ENCODE measurements at regions not wholly inside any gene's neighbourhood (a gene's known extent, or its start where the extent isn't known, plus 50 kb on each side); places are given as distances from the start of the nearest gene placed in this dataset.

- DNase-seq (no peak), ATAC-seq (ENCODE audit: low read depth) (no peak)
- Histone ChIP-seq H4K20me1 (ENCODE audit: insufficient read depth, low read length) (no peaks in the 10 kb centered on the region), H4K91ac (ENCODE audit: insufficient read depth, low read depth, low read length) (no peak overlapping the region), H2BK15ac (ENCODE audit: low read depth, low read length) (no peak overlapping the region), H3K27me3 (ENCODE audit: control insufficient read depth, insufficient read depth, low read length) (no peaks in the 10 kb centered on the region), H2BK120ac (ENCODE audit: low read depth, low read length) (no peak overlapping the region), H2AK9ac (replicated peaks; ENCODE audit: low read depth, low read length, poor library complexity) (no peak overlapping the region), H3K9me3 (ENCODE audit: control insufficient read depth, insufficient read depth, low read length) (no peaks in the 10 kb centered on the region), H3K23ac (ENCODE audit: low read depth, low read length) (no peak overlapping the region), H3K9me1 (ENCODE audit: insufficient read depth, low read length) (no peaks in the 10 kb centered on the region; the same call in 1 of the 2 replicates), H4K8ac (ENCODE audit: low read depth in 2 of 2, low read length in 2 of 2) (no peak overlapping the region), H3K36me3 (ENCODE audit: control insufficient read depth, insufficient read depth, low read length) (no peaks in the 10 kb centered on the region), H3K4me2 (ENCODE audit: low read depth, low read length) (no peak overlapping the region), H2BK5ac (ENCODE audit: low read depth, low read length, poor library complexity, severe bottlenecking) (no peak overlapping the region), H3K79me1 (ENCODE audit: low read depth in 1 of 2, low read length in 2 of 2) (no peaks in the 10 kb centered on the region), H2AFZ (replicated peaks; ENCODE audit: low read length, poor library complexity) (no peak overlapping the region), H3K9ac (ENCODE audit: low read depth, low read length) (no peak overlapping the region), H4K5ac (ENCODE audit: low read depth, low read length) (no peak overlapping the region), H3K4me3 (ENCODE audit: insufficient read depth, low read depth, low read length) (no peak overlapping the region), H3K27ac (ENCODE audit: insufficient read depth, low read length) (no peak overlapping the region), H2BK20ac (ENCODE audit: low read depth, low read length) (no peak overlapping the region), H2AK5ac (ENCODE audit: low read depth, low read length) (no peak overlapping the region), H3K18ac (ENCODE audit: low read depth, low read length) (no peak overlapping the region), H3K14ac (replicated peaks; ENCODE audit: low read depth, low read length) (no peak overlapping the region), H3K56ac (ENCODE audit: extremely low read depth, insufficient read depth, low read length) (no peak overlapping the region), H3K4ac (ENCODE audit: low read depth, low read length) (no peak overlapping the region), H3K4me1 (ENCODE audit: control insufficient read depth, insufficient read depth, low read length) (no peaks in the 10 kb centered on the region)
- CTCF ChIA-PET = interaction anchor here (0.6 kb wide), 1 partner anchor 787 kb away, joined by 3 read pairs; no protein-coding TSS in a partner anchor
- in situ Hi-C loops (cut with MboI; ENCODE audit: low sequenced_read_pairs) (no loop called here), dilution Hi-C loops (cut with HindIII; ENCODE audit: low sequenced_read_pairs, unreplicated experiment) (no loop called here), intact Hi-C loops (cut with micrococcal nuclease) (no loop called here)
- BruUV-seq (replicated peaks) = no TSS peak
- WGBS, 2 experiments (ENCODE audit: extremely low coverage in 2 of 2, insufficient read length in 1 of 2) = no CpG with 5 or more reads among the region's 2 CpGs
- TF ChIP-seq MAFK (IDR thresholded peaks at IDR 0.05; ENCODE audit: low read depth, low read length) = no peak
- no peak for TF ChIP-seq NFE2L2 (IDR thresholded peaks at IDR 0.05; ENCODE audit: low read depth, low read length)
- TF ChIP-seq RCOR1 (IDR thresholded peaks at IDR 0.05; ENCODE audit: insufficient replicate concordance, low read length) = no peak
- TF ChIP-seq FOS (IDR thresholded peaks at IDR 0.05; ENCODE audit: low read depth, low read length) = no peak
- TF ChIP-seq, protein P1, sequence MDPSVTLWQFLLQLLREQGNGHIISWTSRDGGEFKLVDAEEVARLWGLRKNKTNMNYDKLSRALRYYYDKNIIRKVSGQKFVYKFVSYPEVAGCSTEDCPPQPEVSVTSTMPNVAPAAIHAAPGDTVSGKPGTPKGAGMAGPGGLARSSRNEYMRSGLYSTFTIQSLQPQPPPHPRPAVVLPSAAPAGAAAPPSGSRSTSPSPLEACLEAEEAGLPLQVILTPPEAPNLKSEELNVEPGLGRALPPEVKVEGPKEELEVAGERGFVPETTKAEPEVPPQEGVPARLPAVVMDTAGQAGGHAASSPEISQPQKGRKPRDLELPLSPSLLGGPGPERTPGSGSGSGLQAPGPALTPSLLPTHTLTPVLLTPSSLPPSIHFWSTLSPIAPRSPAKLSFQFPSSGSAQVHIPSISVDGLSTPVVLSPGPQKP (IDR thresholded peaks at IDR 0.05; ENCODE audit: borderline replicate concordance, low read depth, low read length) = no peak
- TF ChIP-seq CEBPB (IDR thresholded peaks at IDR 0.05; ENCODE audit: low read depth, low read length) = no peak
- POLR2A ChIA-PET (ENCODE audit: unreplicated experiment) = no interaction called here
Observed at GRCh38 chr3:135853981-135854380, 111.5 kb upstream of the PPP2R3A start.
